GM06990 (cell line): ENCODE measurements at regions not wholly inside any gene's neighbourhood (a gene's known extent, or its start where the extent isn't known, plus 50 kb on each side); places are given as distances from the start of the nearest gene placed in this dataset.

Experiments
- DNase-seq: peaks from one replicate; pipeline ENCODE4 v3.0.0-alpha.2; 2011; ENCODE audit not compliant: insufficient read length; ENCODE audit errors: extremely low read depth
- H3K27me3 ChIP-seq: replicated peaks from 2 replicates; pipeline ENCODE4 v1.6.0; 2011; ENCODE audit warnings: low read length; ENCODE audit not compliant: control insufficient read depth, insufficient read depth
- H3K36me3 ChIP-seq: 2 replicates; pipeline ENCODE4 v1.5.1; 2011; ENCODE audit warnings: low read length; ENCODE audit not compliant: control insufficient read depth, insufficient read depth
- H3K4me3 ChIP-seq: replicated peaks from 2 replicates; pipeline ENCODE4 v1.5.1; 2011; ENCODE audit warnings: low read depth, mild to moderate bottlenecking, control low read depth, low read length
- TF ChIP-seq, protein P1 (sequence below): IDR thresholded peaks from 2 replicates; pipeline ENCODE4 v1.5.1; 2011; ENCODE audit warnings: low read length, control low read depth, mild to moderate bottlenecking, inconsistent platforms; ENCODE audit not compliant: insufficient read depth, poor library complexity, severe bottlenecking

DNA sequence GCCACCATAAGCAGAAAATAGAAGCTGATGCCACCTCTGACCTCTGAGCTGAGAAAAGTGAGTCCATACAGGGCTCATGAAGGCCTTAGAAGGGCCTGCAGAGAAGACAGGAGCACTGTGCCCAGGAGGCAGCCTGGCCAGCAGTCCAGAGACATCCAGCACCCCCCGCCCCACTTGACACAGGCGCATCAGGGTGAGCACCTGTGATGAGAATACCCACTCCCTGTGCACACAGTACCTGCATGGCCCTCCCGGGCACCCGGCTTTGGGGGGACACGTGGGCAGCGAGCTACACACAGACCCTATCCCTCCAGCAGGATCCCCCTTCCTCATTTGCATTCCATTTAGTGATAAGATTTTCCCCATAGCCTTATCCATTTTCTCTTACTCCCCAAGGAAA is 63.6 kb upstream of the NSMCE3 start:
- TF ChIP-seq, protein P1, sequence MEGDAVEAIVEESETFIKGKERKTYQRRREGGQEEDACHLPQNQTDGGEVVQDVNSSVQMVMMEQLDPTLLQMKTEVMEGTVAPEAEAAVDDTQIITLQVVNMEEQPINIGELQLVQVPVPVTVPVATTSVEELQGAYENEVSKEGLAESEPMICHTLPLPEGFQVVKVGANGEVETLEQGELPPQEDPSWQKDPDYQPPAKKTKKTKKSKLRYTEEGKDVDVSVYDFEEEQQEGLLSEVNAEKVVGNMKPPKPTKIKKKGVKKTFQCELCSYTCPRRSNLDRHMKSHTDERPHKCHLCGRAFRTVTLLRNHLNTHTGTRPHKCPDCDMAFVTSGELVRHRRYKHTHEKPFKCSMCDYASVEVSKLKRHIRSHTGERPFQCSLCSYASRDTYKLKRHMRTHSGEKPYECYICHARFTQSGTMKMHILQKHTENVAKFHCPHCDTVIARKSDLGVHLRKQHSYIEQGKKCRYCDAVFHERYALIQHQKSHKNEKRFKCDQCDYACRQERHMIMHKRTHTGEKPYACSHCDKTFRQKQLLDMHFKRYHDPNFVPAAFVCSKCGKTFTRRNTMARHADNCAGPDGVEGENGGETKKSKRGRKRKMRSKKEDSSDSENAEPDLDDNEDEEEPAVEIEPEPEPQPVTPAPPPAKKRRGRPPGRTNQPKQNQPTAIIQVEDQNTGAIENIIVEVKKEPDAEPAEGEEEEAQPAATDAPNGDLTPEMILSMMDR, result no peak
- Histone ChIP-seq H3K36me3 (no peaks in the 10 kb centered on the region), H3K27me3 (no peaks in the 10 kb centered on the region), H3K4me3 (no peak overlapping the region)
- no peak for DNase-seq

DNA sequence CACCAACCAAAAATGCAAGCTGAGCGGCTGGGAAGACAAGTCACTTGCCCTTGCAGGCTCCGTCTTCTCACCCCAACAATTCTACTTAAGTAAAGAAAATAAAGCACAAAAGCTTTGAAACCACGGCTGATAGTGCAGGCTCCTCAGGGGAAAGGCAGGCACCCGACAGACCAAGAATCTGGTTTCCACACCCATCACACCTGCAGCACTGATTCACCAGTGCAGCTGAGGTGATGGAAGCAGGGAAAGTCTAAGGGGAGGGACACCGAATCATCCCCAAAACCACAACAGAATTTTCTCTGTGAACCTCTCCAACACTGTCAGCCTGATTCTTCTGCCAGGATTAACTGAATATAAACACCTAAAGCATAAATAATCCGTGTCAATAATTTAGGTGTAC is 62.0 kb upstream of the NSMCE3 start:
- DNase-seq, result no peak
- Histone ChIP-seq H3K4me3 (no peak overlapping the region), H3K27me3 (no peaks in the 10 kb centered on the region), H3K36me3 (no peaks in the 10 kb centered on the region)
- TF ChIP-seq, protein P1, result no peak

DNA sequence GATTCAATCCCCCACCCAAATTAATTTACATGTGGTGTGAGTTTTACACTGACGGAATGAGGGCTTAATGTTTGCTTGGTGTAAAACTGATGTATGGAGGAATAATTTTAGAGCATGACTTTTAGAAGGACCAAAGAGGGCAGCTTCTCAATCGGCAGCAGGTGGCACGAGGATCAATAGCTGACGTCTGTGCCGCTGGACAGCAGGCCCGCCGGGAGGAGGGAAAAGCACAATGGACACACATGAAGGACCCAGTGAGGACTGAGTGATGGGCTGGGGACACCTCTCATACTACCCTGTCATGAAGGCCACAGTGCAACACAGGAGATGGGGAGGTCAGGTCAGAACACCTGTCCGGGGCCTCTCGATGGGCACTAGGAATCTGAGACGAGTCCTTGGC is 61.4 kb upstream of the NSMCE3 start:
- Histone ChIP-seq H3K27me3 (no peaks in the 10 kb centered on the region), H3K4me3 (no peak overlapping the region), H3K36me3 (no peaks in the 10 kb centered on the region)
- TF ChIP-seq, protein P1, result no peak
- no peak for DNase-seq

DNA sequence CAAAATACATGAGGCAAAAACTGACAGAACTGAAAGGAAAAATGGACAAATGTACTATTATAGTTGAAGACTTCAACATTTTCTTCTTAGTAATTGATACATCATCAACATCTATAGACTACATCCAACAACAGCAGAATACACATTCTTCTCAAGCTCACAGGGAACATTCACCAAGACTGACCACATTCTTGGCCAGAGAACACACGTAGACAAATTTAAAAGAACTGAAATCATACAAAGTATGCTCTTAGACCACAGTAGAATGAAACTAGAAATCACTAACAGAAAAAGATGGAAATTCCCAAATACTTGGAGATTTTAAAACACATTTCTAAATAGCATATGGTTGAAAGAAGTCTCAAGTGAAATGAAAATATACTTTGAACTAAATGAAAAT is 55.1 kb upstream of the NSMCE3 start:
- no peak for DNase-seq
- TF ChIP-seq, protein P1, result no peak
- Histone ChIP-seq H3K27me3 (no peaks in the 10 kb centered on the region), H3K36me3 (no peaks in the 10 kb centered on the region), H3K4me3 (no peak overlapping the region)

DNA sequence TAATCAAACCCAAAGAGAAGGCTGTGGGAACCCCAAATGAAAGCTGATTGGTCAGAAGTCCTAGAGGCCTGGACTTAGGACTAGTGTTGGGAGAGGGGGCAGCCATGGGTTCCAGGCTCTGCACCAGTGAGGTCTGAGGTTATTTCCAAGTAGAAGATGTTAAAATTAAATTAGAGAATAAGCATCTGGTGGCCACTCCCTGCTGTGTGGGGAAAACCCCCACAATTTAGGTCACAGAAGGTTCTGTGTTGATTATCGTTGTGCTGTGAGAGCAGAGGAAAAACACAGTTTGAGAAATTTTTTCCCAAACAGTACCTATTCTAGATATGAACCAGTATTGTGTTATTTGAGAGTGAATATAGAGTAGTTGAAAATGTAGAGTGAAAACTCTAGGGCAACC is 53.9 kb upstream of the NSMCE3 start:
- TF ChIP-seq, protein P1, result no peak
- no peak for DNase-seq
- Histone ChIP-seq H3K4me3 (no peak overlapping the region), H3K36me3 (no peaks in the 10 kb centered on the region), H3K27me3 (no peaks in the 10 kb centered on the region)

DNA sequence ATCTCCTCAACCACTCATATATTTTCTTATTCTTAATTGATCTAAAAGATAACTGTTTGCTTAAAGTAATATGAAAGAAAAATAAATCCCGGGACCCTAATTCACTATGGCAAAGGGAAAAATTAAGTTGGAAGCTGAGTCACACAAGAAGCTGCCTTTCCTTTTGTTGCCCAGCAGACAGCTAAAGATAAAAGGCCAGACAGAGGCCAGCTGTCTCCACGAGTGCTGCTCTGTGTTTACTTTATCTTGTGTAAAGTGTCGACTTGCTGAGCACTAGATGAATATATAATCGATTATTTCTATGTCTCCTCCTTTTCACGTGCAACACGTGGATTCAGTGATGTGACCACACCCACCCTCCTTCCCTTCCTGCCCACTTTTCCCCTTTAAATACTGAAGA is 52.8 kb upstream of the NSMCE3 start:
- TF ChIP-seq, protein P1, result no peak
- no peaks in the 10 kb centered on the region for H3K27me3 ChIP-seq
- no peak for DNase-seq
- H3K36me3 ChIP-seq, result no peaks in the 10 kb centered on the region
- no peak overlapping the region for H3K4me3 ChIP-seq
